ENCODE measurements at regions not wholly inside any gene's neighbourhood (a gene's known extent, or its start where the extent isn't known, plus 50 kb on each side); places are given as distances from the start of the nearest gene placed in this dataset.
"Not testable (repeated sequence)": the region's sequence is repeated elsewhere in the genome, so short reads cannot be mapped to it uniquely, and the experiment has no call there.

DNA sequence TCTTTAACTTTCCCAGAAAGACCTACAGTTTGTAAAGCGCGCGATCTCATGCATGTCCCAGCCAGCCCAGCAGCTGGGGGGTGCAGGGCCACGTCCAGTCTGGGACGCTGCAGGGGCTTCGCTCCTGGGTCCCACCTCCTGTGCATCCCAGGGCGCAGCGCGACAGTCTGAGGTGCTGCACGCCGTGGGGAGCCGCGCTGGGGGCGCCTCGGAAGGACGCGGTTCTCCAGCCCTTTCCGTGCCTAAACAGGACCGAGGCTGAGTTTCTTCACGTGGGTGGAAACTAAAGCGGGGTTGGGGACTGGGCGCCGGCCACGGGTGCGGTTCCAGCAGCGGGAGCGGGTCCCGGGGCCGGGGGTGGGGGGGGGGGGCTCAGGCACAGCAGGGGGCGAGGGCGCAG lies 221.4 kb downstream of the TP53TG3F start:
- ATAC-seq (ENCODE audit: low read depth in 2 of 2); H3K4me1 ChIP-seq (ENCODE audit: control insufficient read depth, insufficient read depth, low read length, poor library complexity, severe bottlenecking); H3K27me3 Mint-ChIP-seq; DNase-seq; H3K36me3 Mint-ChIP-seq; H3K27me3 ChIP-seq (ENCODE audit: control insufficient read depth, insufficient read depth, low read length); H3K27ac Mint-ChIP-seq; H3K27ac ChIP-seq (ENCODE audit: insufficient read depth, low read length, poor library complexity, severe bottlenecking); H3K9me3 Mint-ChIP-seq; H3K36me3 ChIP-seq (ENCODE audit: control insufficient read depth, insufficient read depth, low read length); H3K9me3 ChIP-seq (ENCODE audit: control insufficient read depth in 2 of 2, low read length in 2 of 2); H3K4me3 ChIP-seq (ENCODE audit: low read depth, low read length); H3K4me3 Mint-ChIP-seq; H3K4me1 Mint-ChIP-seq: not testable (repeated sequence)

DNA sequence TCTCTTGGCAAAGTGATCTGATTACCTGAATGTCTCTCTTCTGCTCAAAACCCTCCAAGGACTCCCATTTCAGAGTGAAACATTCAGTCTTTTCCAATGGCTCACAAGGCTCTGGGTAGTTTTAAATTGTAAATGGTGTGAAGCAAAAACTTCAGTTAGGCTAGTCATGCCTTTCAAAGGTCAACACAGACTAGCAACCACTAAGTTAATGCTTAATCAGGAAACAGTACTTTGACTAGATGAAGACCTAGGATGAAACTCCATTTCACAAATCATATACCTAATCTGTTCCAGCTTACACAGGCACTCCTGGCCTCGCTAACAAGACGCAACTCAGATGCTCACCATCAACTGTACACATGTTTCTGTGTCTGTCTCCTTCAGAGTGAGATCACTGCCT lies 240.9 kb downstream of the TP53TG3F start:
- not testable (repeated sequence) for H3K9me3 Mint-ChIP-seq; H3K27me3 ChIP-seq (ENCODE audit: control insufficient read depth, insufficient read depth, low read length); H3K4me3 ChIP-seq (ENCODE audit: low read depth, low read length); ATAC-seq (ENCODE audit: low read depth in 2 of 2); DNase-seq; H3K4me3 Mint-ChIP-seq; H3K27ac ChIP-seq (ENCODE audit: insufficient read depth, low read length, poor library complexity, severe bottlenecking); H3K36me3 ChIP-seq (ENCODE audit: control insufficient read depth, insufficient read depth, low read length); H3K4me1 ChIP-seq (ENCODE audit: control insufficient read depth, insufficient read depth, low read length, poor library complexity, severe bottlenecking); H3K4me1 Mint-ChIP-seq; H3K36me3 Mint-ChIP-seq; H3K9me3 ChIP-seq (ENCODE audit: control insufficient read depth in 2 of 2, low read length in 2 of 2); H3K27ac Mint-ChIP-seq; H3K27me3 Mint-ChIP-seq

DNA sequence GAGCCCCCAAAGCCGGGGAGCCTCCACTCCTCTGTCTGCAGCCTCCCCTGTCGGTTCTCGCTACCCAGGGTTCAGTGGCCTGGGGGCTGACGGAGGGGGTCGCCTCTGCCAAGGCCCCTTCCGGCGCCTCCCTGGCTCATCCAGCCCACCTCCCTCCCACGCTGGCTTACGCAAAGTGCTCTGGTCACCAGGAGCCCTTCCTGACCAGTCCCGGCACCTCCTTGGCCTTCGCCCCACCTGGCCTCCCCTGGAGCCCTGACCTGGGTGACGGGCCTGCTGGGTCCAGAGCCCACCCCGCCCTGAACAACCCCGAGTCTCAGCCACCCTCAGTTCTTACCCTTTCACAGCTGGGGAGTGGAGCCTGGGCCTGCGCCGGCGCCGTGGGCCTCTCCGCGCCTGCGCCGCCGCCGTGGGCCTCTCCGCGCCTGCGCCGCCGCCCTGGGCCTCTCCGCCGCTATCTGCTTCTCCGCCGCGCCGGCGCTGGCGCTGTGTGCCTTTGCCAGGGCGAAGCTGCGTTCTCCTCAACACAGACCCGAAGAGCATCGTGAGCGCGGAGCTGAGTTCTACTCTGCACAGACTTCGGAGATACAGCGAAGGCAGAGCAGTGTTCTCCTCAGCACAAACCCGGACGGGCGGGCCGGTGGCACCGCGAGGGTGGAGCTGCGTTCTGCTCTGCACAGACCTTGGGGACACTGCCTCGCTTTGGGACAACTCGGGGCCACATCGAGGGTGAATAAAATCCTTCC lies 247.6 kb downstream of the TP53TG3F start:
- not testable (repeated sequence) for H3K4me1 Mint-ChIP-seq; H3K27me3 ChIP-seq (ENCODE audit: control insufficient read depth, insufficient read depth, low read length); H3K4me3 ChIP-seq (ENCODE audit: low read depth, low read length); H3K36me3 Mint-ChIP-seq; H3K9me3 Mint-ChIP-seq; ATAC-seq (ENCODE audit: low read depth in 2 of 2); H3K27ac Mint-ChIP-seq; H3K27me3 Mint-ChIP-seq; H3K9me3 ChIP-seq (ENCODE audit: control insufficient read depth in 2 of 2, low read length in 2 of 2); H3K4me3 Mint-ChIP-seq; H3K27ac ChIP-seq (ENCODE audit: insufficient read depth, low read length, poor library complexity, severe bottlenecking); H3K4me1 ChIP-seq (ENCODE audit: control insufficient read depth, insufficient read depth, low read length, poor library complexity, severe bottlenecking); DNase-seq; H3K36me3 ChIP-seq (ENCODE audit: control insufficient read depth, insufficient read depth, low read length)

DNA sequence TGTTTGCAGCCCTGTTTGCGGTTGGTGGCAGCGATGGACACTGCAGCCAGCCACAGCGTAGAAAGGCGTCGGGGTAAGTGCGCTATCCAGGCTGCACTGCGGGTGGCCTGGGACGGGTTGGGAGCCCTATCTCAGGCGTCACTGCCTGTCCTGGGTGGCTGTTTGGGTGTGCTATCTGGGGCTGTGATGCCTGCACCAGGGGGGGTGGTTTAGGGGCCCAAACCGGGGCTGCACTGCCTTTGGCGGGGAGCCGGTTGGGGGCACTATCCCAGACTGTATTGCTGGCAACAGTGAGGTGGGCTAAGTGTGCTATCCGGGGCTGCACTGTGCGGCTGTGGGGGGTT lies 248.2 kb downstream of the TP53TG3F start:
- not testable (repeated sequence) for H3K4me3 ChIP-seq (ENCODE audit: low read depth, low read length); DNase-seq; H3K4me3 Mint-ChIP-seq; H3K9me3 Mint-ChIP-seq; H3K27me3 Mint-ChIP-seq; H3K27me3 ChIP-seq (ENCODE audit: control insufficient read depth, insufficient read depth, low read length); ATAC-seq (ENCODE audit: low read depth in 2 of 2); H3K27ac Mint-ChIP-seq; H3K4me1 Mint-ChIP-seq; H3K36me3 ChIP-seq (ENCODE audit: control insufficient read depth, insufficient read depth, low read length); H3K9me3 ChIP-seq (ENCODE audit: control insufficient read depth in 2 of 2, low read length in 2 of 2); H3K4me1 ChIP-seq (ENCODE audit: control insufficient read depth, insufficient read depth, low read length, poor library complexity, severe bottlenecking); H3K27ac ChIP-seq (ENCODE audit: insufficient read depth, low read length, poor library complexity, severe bottlenecking); H3K36me3 Mint-ChIP-seq

DNA sequence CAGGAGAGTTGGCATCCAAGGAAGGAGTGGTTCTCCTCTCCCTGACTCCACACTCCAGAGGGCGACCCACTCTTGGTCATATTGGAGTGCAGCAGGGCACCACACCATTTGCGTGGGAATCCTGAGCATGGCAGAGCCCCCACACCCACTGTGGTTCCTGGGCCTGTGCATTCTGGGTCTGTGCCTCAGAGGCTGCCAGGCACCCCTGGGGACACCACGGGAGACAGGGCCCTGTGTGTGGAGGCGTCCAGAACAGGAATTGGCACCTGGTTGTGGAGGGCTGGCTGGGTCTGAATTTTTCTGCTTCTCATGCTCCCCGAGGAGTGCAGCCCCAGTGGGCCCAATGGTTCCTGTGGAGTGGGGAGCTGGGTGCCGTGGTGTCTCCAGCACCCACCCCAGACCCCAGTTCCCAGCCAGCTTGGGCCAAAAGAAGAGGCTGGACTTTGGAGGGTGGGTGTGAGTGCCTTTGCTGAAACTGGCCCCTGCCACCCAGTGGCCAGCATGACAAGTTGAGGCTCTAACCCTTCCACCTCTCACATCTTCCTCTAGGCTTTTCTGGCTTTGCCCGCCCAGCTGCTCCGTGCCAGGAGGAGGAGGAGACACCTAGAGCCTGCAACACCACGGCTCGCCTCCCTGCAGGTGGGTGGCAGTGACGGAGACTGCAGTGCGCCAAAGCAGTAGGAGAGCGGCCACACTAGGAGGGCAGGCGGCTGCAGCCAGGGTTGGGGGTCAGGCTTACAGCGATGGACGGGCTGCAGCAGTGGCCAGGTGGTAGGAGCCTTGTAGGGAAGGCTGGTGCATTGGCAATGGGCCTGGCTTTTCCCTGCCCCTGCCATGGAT lies 250.7 kb downstream of the TP53TG3F start:
- H3K4me1 ChIP-seq (ENCODE audit: control insufficient read depth, insufficient read depth, low read length, poor library complexity, severe bottlenecking); H3K27me3 Mint-ChIP-seq; H3K36me3 ChIP-seq (ENCODE audit: control insufficient read depth, insufficient read depth, low read length); H3K27ac Mint-ChIP-seq; H3K4me1 Mint-ChIP-seq; H3K36me3 Mint-ChIP-seq; H3K27me3 ChIP-seq (ENCODE audit: control insufficient read depth, insufficient read depth, low read length); H3K4me3 Mint-ChIP-seq; H3K9me3 ChIP-seq (ENCODE audit: control insufficient read depth in 2 of 2, low read length in 2 of 2); H3K9me3 Mint-ChIP-seq; DNase-seq; H3K27ac ChIP-seq (ENCODE audit: insufficient read depth, low read length, poor library complexity, severe bottlenecking); H3K4me3 ChIP-seq (ENCODE audit: low read depth, low read length); ATAC-seq (ENCODE audit: low read depth in 2 of 2): not testable (repeated sequence)

DNA sequence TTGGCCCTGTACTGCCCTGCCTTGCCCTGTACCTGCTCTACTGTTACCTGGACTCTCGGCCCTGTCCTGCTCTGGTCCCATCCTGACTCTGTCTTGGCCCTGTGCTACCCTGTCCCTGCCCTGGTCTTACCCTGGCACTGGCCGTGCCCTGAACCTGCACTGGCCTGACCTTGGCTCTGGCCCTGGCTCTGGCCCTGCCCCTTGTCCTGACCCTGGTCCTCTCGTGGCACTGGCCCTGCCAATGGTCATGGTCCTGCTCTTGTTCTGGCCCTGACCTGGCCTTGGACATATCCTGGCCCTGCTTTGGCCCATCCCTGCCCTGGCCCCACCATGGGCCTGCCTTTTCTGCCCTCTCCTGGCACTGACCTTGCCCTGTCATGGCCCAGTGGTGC lies 251.3 kb downstream of the TP53TG3F start:
- H3K4me3 ChIP-seq (ENCODE audit: low read depth, low read length); H3K27ac ChIP-seq (ENCODE audit: insufficient read depth, low read length, poor library complexity, severe bottlenecking); ATAC-seq (ENCODE audit: low read depth in 2 of 2); H3K27me3 ChIP-seq (ENCODE audit: control insufficient read depth, insufficient read depth, low read length); H3K27me3 Mint-ChIP-seq; H3K4me1 Mint-ChIP-seq; H3K4me1 ChIP-seq (ENCODE audit: control insufficient read depth, insufficient read depth, low read length, poor library complexity, severe bottlenecking); H3K36me3 ChIP-seq (ENCODE audit: control insufficient read depth, insufficient read depth, low read length); H3K36me3 Mint-ChIP-seq; H3K9me3 ChIP-seq (ENCODE audit: control insufficient read depth in 2 of 2, low read length in 2 of 2); H3K4me3 Mint-ChIP-seq; H3K27ac Mint-ChIP-seq; H3K9me3 Mint-ChIP-seq; DNase-seq: not testable (repeated sequence)

DNA sequence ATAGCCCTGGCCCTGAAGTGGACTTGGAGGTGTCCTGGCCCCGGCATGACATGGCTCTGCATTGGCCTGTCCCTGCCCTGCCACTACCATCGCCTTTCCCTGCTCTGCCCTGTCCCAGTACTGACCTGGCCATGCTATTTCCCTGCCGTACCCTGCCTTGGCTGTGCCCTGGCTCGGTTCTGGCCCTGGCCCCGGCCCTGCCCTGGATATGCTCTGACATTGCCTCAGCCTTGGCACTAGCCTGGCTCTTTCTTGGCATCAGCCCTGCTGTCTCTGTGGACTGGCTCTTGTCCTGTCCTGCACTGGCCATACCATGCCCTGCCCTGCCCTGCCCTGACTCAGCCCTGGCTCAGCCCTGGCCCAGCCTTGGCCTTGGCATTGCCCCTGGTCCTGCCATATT lies 252.2 kb downstream of the TP53TG3F start:
- not testable (repeated sequence) for H3K36me3 ChIP-seq (ENCODE audit: control insufficient read depth, insufficient read depth, low read length); H3K36me3 Mint-ChIP-seq; H3K9me3 Mint-ChIP-seq; H3K27me3 Mint-ChIP-seq; H3K27ac Mint-ChIP-seq; H3K4me3 Mint-ChIP-seq; H3K4me1 ChIP-seq (ENCODE audit: control insufficient read depth, insufficient read depth, low read length, poor library complexity, severe bottlenecking); H3K9me3 ChIP-seq (ENCODE audit: control insufficient read depth in 2 of 2, low read length in 2 of 2); ATAC-seq (ENCODE audit: low read depth in 2 of 2); H3K4me3 ChIP-seq (ENCODE audit: low read depth, low read length); H3K27me3 ChIP-seq (ENCODE audit: control insufficient read depth, insufficient read depth, low read length); DNase-seq; H3K4me1 Mint-ChIP-seq; H3K27ac ChIP-seq (ENCODE audit: insufficient read depth, low read length, poor library complexity, severe bottlenecking)

DNA sequence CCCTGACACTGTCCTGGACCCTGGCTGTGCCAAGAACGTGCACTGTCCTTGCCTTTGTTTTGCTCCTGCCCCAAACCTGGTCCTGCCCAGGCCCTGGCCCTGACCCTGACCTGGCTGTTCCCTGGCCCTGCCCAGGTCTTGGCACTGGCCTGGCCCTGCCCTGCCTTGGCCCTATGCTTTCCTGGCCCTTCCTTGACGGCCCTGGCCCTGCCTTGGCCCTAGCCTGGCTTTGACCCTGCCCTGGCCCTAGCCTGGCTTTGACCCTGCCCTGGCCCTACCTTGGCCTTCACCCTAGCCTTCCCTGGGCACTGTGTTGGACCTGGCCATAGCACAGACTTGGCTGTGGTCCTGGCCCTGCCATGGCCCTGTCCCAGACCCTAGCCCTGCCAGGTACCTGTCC lies 252.9 kb downstream of the TP53TG3F start:
- not testable (repeated sequence) for H3K36me3 ChIP-seq (ENCODE audit: control insufficient read depth, insufficient read depth, low read length); H3K9me3 ChIP-seq (ENCODE audit: control insufficient read depth in 2 of 2, low read length in 2 of 2); H3K36me3 Mint-ChIP-seq; H3K4me3 Mint-ChIP-seq; ATAC-seq (ENCODE audit: low read depth in 2 of 2); H3K27me3 ChIP-seq (ENCODE audit: control insufficient read depth, insufficient read depth, low read length); H3K4me3 ChIP-seq (ENCODE audit: low read depth, low read length); H3K27me3 Mint-ChIP-seq; H3K27ac ChIP-seq (ENCODE audit: insufficient read depth, low read length, poor library complexity, severe bottlenecking); H3K4me1 Mint-ChIP-seq; H3K4me1 ChIP-seq (ENCODE audit: control insufficient read depth, insufficient read depth, low read length, poor library complexity, severe bottlenecking); H3K9me3 Mint-ChIP-seq; H3K27ac Mint-ChIP-seq; DNase-seq

Measured in CD4-positive, CD25-positive, alpha-beta regulatory T cell (primary cell).